Natural killer cell (primary cell): ENCODE measurements at regions not wholly inside any gene's neighbourhood (a gene's known extent, or its start where the extent isn't known, plus 50 kb on each side); places are given as distances from the start of the nearest gene placed in this dataset.

ENCODE experiments used
- ATAC-seq, 3 donors: fragments of 150-1000 bp in 2 of 3; fragments of 200-7000 bp in 1 of 3; cut with Tn5 transposase; 1 replicate in 1 of 3; 2 replicates in 2 of 3; pipeline ENCODE4 v1.10.0; 2021; ENCODE audit warnings: mild to moderate bottlenecking in 2 of 3, moderate library complexity in 2 of 3
- DNase-seq, 2 donors: peaks; one replicate each; pipeline versions ENCODE4 v3.0.0 to v3.0.0-alpha.2; 2013 to 2021; ENCODE audit warnings: mixed read lengths in 1 of 2
- H3K27ac ChIP-seq: one replicate; pipeline ENCODE4 v1.5.1; 2013; ENCODE audit warnings: mild to moderate bottlenecking, low read length
- H3K27me3 ChIP-seq: one replicate; pipeline ENCODE4 v1.6.1; 2013; ENCODE audit warnings: low read length; ENCODE audit not compliant: control insufficient read depth, insufficient read depth
- H3K36me3 ChIP-seq: one replicate; pipeline ENCODE4 v1.6.1; 2013; ENCODE audit warnings: low read length; ENCODE audit not compliant: control insufficient read depth, insufficient read depth
- H3K4me1 ChIP-seq: one replicate; pipeline ENCODE4 v1.6.1; 2013; ENCODE audit warnings: low read length; ENCODE audit not compliant: control insufficient read depth, insufficient read depth
- H3K4me3 ChIP-seq: one replicate; pipeline ENCODE4 v1.5.1; 2013; ENCODE audit warnings: low read length
- H3K9me3 ChIP-seq: one replicate; pipeline ENCODE4 v1.6.1; 2013; ENCODE audit warnings: low read length; ENCODE audit not compliant: control insufficient read depth, insufficient read depth
- H3K27ac Mint-ChIP-seq, 2 donors: one replicate each; pipeline ENCODE4 v1.8.0; 2022; ENCODE audit warnings: mild to moderate bottlenecking in 2 of 2, mixed read lengths in 2 of 2, moderate library complexity in 1 of 2
- H3K27me3 Mint-ChIP-seq, 2 donors: one replicate each; pipeline ENCODE4 v1.8.0; 2022; ENCODE audit warnings: low read depth in 2 of 2, mixed read lengths in 2 of 2
- H3K36me3 Mint-ChIP-seq: one replicate; pipeline ENCODE4 v1.8.0; 2022; ENCODE audit warnings: mixed read lengths
- H3K4me1 Mint-ChIP-seq, 2 donors: one replicate each; pipeline ENCODE4 v1.8.0; 2022; ENCODE audit warnings: mixed read lengths in 2 of 2
- H3K4me3 Mint-ChIP-seq: one replicate; pipeline ENCODE4 v1.8.0; 2022; ENCODE audit warnings: mild to moderate bottlenecking, moderate library complexity, mixed read lengths
- H3K9me3 Mint-ChIP-seq, 2 donors: one replicate each; pipeline ENCODE4 v1.8.0; 2022; ENCODE audit warnings: mixed read lengths in 2 of 2
- CTCF ChIP-seq: fragments of 200-600 bp; IDR thresholded peaks from one replicate; pipeline ENCODE4 v1.8.0; 2022; ENCODE audit warnings: antibody characterized with exemption
- WGBS: methylation state at CpG from one replicate; pipeline ENCODE4 v1.1.7; 2013; ENCODE audit warnings: missing lambda C conversion rate; ENCODE audit not compliant: insufficient coverage; 5-methylcytosine and 5-hydroxymethylcytosine counted together
- intact Hi-C: fragments of 100-400 bp; cut with micrococcal nuclease; formaldehyde crosslinking; loops from one replicate; pipeline ENCODE4 v1.14.2; 2022

- Histone ChIP-seq H3K4me3 (no peak overlapping the region), H3K27me3 (no peaks in the 10 kb centered on the region), H3K9me3 (no peaks in the 10 kb centered on the region), H3K4me1 (no peaks in the 10 kb centered on the region), H3K36me3 (no peaks in the 10 kb centered on the region), H3K27ac (no peak overlapping the region)
- ATAC-seq, result no peak
- H3K9me3 Mint-ChIP-seq, result peaks cover 0 to 5% of the 10 kb centered on the region in 2 donors
- H3K4me3 Mint-ChIP-seq, result no peak overlapping the region
- no peaks in the 10 kb centered on the region for H3K4me1 Mint-ChIP-seq
- no peak for DNase-seq
- H3K27ac Mint-ChIP-seq, result no peak overlapping the region
- no peaks in the 10 kb centered on the region for H3K27me3 Mint-ChIP-seq
- H3K36me3 Mint-ChIP-seq, result no peaks in the 10 kb centered on the region
- intact Hi-C loops, result no loop called here
- WGBS, result 93% methylated on average over 4 of the region's 6 CpGs
- no peak for TF ChIP-seq CTCF
These were observed 339.3 kb upstream of the PFKP start for GRCh38 chr10:2728087-2728486.

DNA sequence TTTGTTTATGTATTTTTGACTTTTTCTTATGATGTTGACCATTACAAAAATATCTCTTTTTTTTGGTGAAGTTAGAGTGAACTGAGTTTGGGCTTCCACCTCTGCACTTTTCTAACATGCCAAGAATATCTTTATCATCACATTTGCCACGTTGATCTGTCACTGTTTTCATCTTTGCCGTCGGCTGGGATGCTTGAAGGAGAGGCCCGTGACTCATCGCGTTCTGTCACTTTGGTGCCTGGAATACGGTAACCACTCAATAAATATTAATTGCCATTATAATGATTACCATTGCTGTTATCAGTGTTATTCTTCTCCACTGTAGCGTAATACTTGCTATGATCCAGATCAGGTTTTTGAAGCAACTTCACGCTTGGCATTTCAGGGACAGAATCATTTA, 350.8 kb upstream of the PFKP start:
- Histone ChIP-seq H3K27ac (no peak overlapping the region), H3K36me3 (no peaks in the 10 kb centered on the region), H3K4me1 (no peaks in the 10 kb centered on the region), H3K27me3 (no peaks in the 10 kb centered on the region), H3K9me3 (no peaks in the 10 kb centered on the region), H3K4me3 (no peak overlapping the region)
- no peak for ATAC-seq
- Mint-ChIP-seq H3K27me3 (no peaks in the 10 kb centered on the region), H3K36me3 (no peaks in the 10 kb centered on the region), H3K9me3 (no peaks in the 10 kb centered on the region), H3K27ac (no peak overlapping the region), H3K4me3 (no peak overlapping the region), H3K4me1 (no peaks in the 10 kb centered on the region)
- DNase-seq, result no peak
- 88% methylated on average over 9 of the region's 9 CpGs for WGBS
- intact Hi-C loops, result no loop called here
- no peak for TF ChIP-seq CTCF

GRCh38 chr10:2714597-2714996, 352.8 kb upstream of the PFKP start:
- Histone ChIP-seq H3K27ac (no peak overlapping the region), H3K4me1 (no peaks in the 10 kb centered on the region), H3K36me3 (no peaks in the 10 kb centered on the region), H3K9me3 (no peaks in the 10 kb centered on the region), H3K27me3 (no peaks in the 10 kb centered on the region), H3K4me3 (no peak overlapping the region)
- H3K9me3 Mint-ChIP-seq, result peaks cover 0 to 4% of the 10 kb centered on the region in 2 donors
- intact Hi-C loops, result no loop called here
- WGBS, result 48% methylated on average over 2 of the region's 2 CpGs
- no peak for ATAC-seq
- H3K27me3 Mint-ChIP-seq, result peaks cover 0 to 7% of the 10 kb centered on the region in 2 donors
- no peak for TF ChIP-seq CTCF
- H3K4me3 Mint-ChIP-seq, result no peak overlapping the region
- peaks cover 8% of the 10 kb centered on the region for H3K36me3 Mint-ChIP-seq
- DNase-seq, result no peak
- H3K27ac Mint-ChIP-seq, result no peak overlapping the region
- H3K4me1 Mint-ChIP-seq, result no peaks in the 10 kb centered on the region

GRCh38 chr10:2703953-2704352, 363.4 kb upstream of the PFKP start:
- H3K4me3 ChIP-seq, result no peak overlapping the region
- peaks cover 3 to 5% of the 10 kb centered on the region in 2 donors for H3K9me3 Mint-ChIP-seq
- no peaks in the 10 kb centered on the region for H3K9me3 ChIP-seq
- H3K27ac Mint-ChIP-seq, result no peak overlapping the region
- WGBS, result 84% methylated on average over 3 of the region's 3 CpGs
- intact Hi-C loops, result no loop called here
- H3K27ac ChIP-seq, result no peak overlapping the region
- H3K27me3 Mint-ChIP-seq, result no peaks in the 10 kb centered on the region
- no peaks in the 10 kb centered on the region for H3K36me3 Mint-ChIP-seq
- no peak overlapping the region for H3K4me3 Mint-ChIP-seq
- no peak for ATAC-seq
- H3K4me1 Mint-ChIP-seq, result no peaks in the 10 kb centered on the region
- H3K27me3 ChIP-seq, result no peaks in the 10 kb centered on the region
- H3K4me1 ChIP-seq, result no peaks in the 10 kb centered on the region
- DNase-seq, result no peak
- no peaks in the 10 kb centered on the region for H3K36me3 ChIP-seq
- no peak for TF ChIP-seq CTCF
